ENCODE measurements at regions not wholly inside any gene's neighbourhood (a gene's known extent, or its start where the extent isn't known, plus 50 kb on each side); places are given as distances from the start of the nearest gene placed in this dataset.

DNA sequence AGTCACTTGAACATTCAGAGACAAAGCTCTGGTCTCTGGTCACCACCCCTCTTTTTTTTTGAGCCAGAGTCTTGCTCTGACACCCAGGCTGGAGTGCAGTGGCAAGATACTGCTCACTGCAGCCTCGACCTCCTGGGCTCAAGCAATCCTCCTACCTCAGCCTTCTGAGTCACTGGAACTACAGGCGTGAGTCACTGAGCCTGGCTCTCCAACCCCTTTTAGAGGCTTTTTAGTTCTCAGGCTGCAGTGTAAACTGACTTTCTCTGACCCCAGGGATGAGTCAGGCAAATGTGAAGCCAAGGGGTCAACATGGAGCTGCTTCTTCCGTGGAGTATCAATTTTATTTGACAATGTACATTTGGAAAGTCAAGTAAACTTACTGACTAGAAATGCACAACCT is 229.2 kb downstream of the PTTG2 start:
- no peak for DNase-seq

DNA sequence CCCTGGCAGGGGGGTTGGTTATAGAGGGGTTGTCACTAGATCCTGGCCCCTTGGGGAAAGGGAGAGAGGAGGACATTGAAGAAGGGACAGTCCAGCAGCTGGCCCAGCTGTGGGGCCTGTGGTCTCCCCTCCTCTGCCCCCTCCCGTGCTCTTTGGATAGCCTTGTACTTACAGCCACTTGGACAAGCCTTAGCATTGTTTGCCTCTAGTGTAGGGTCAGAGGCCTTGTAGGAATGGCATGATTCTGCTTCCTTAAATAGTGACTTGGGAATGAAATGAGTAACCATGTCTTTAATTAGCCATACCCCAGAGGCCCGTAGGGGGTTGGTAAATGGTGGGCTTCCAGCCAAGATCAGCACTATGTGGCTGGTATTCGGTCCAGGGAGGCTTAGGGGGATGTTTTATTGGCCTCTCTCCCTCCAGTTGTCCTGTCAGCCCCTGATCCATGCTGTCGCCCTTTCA is 230.6 kb downstream of the PTTG2 start:
- DNase-seq = peak in 3 of 14 donors; percentile 44 to 57 (median 46)

DNA sequence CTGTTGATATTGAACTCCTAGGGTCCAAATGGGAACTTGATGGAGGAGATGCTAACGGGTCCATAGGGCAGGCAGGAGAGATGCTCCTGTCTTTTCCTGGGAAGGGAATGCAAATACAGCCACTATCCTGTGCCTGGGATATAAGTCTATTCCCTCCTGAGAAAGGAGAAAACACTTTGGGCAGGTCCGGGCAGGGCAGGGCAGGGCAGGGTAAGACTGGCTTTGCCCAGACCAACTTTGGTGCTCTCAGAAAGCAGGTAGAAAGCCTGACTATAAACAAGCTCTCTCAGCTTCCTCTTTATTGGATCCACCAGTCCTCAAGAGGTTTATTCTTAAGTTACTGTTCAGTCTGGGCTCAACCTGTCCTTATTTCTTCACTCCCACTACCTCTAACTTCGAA is 232.3 kb downstream of the PTTG2 start:
- no peak for DNase-seq

DNA sequence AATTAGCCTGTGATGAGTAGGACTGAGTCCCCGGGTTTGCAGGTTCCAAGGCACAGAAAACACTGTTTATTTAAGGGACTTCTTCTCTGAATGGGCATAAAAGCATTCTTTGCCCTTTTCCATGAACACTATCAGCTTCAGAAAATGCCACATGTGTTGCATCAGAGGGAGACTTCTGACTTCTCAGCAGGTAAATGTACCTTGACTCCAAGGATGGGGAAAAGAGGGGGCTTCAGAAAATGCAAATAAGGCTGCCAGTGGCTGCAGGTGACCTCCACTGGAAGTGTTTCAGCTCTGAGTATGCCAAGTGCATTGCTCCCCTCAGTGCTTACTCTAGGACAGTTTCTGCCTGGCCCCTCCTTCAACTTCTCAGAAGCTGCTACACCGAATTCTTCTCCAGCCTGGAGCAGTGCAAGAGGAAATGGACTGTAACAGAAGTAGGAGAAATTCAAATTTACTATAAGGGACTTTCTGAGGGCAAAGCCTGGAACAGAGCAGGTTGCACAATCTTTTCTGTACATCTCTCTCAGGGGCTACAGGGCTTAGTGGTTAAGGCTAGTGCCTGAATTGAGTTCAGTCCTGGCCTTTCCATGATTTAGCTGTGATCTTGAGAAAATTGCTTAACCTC is 233.2 kb downstream of the PTTG2 start:
- no peak for DNase-seq

DNA sequence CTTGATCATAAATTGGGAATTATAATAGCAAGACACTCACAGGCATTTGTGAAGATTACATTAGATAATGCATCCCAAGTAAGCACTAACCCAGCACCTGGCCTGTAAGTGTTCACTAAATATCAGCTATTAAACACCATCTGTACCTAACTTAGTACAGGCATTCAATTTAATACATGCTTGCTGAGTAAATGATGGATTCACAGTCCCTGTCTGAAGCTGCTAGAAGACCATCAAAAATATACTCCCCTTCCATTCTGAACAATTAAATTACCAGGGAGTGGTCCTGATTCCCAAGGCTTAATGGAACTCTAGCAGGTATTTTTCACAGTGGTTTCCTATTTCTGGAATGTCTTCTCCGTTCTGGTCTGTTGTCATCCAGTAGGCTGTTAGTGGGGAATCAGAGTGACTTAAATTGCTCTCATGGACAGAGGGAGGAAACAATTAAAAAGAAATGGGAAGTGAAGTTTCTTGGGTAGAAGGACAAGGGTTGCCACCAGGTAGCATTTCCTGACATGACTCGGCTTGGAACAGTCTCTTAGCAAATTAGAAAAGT is 233.9 kb downstream of the PTTG2 start:
- DNase-seq = no peak

DNA sequence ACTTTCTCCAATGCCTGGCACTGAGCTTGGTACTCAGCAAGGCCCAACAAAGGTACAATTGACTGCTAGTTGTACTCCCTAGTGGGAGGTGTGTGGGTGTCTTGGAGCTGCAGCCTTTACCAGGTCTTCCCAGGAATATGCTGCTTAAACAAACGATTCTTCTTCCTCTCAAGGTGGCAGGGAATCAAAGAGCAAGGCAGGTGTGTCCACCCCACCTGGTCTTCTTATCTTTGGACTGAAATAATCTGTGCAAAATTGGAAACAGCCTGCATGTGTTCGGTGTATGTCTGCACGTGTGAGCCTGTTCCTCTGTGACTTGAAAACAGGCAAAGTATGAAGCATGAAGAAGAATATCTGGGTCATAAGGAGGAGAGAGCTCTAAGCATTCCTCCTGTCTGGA is 235.3 kb downstream of the PTTG2 start:
- DNase-seq = no peak

DNA sequence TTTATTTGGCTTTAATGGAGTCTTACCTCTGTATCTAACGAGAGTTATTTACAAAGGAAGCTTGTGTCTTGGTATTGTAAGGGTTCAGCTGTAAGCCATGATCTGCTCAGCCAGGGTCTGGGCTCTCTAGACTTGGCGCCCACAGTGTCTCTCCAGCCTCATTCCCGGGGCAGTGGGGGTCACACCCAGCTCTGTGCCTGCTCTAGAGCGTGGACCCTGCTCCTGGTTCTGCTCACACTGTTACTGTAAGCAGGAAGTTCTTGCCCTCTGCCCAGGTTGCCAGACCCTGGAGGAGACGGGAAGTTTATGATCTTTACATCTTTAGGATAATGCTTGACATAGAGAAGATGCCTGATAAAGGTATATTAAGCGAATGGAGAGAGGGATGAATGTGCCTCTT is 235.7 kb downstream of the PTTG2 start:
- DNase-seq = no peak

DNA sequence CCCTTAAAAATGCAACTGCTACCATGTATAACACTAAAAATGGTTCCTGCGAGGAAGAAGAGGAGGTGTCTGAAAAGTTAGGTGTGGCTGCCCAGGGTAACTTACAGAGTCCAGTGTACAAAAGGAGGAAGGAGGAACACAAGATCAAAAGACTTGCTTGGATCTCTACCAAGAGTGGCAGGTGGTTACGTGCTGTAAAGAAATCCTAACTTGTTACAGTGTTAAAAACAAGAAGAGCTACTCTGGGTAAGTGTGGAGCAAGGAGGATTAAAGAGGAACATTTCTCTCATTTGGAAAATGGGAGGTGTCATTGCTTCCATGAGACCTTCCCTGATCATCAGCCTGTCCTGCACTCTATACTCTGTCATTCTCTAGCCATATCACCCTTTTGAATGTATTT is 242.0 kb downstream of the PTTG2 start:
- no peak for DNase-seq

DNA sequence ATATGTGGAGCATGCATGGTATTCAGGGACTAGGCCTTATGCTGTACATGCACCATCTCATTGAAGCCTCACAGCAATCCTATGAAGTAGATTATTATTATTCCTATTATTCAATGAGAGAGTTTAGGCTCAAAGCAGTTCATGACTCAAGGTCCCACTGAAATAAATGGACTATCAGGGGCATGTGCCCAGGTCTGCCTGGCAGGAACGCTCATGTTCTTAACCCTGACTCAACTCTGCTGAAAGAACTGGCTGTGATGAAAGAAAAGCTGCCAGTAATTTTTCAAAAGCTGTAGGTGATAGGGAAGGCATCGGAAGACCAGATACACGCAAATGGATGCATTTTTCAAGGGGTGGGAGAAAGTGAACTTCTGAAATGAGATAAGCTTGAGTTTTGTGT is 243.4 kb downstream of the PTTG2 start:
- DNase-seq = no peak

DNA sequence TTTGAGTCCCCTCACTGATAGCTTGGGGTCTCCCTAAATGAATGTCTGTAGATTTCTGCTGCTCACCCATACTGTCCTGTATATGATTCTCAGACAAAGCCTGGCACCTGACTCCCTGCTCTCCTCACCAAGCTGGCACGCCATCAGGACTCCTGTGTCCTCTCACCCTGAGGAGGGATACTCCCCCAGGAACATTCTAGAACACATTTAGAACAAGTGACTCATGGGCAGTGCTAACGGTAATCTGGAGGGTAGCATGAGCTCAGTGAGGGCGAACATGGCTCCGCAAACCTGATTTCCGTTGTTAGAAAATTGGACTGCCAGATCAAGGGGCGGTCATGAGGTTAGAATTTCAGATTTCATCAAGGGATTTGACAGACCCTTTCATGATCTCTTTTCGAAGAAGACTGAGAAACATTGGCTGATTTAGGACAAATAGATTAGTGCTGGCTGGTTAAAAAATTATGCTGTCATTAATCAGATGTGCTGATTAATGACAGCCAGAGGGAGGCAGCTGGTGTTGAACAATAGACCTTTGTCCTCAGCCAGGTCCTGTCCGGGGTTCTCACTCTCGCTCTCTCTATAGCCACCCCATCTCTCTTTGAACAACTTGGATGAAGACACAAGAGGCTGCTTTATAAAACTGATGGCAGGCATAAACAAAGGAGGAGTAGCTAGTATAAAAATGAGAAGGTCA is 244.3 kb downstream of the PTTG2 start:
- DNase-seq = peak in 4 of 14 donors; percentile 27 to 38 (median 32)

DNA sequence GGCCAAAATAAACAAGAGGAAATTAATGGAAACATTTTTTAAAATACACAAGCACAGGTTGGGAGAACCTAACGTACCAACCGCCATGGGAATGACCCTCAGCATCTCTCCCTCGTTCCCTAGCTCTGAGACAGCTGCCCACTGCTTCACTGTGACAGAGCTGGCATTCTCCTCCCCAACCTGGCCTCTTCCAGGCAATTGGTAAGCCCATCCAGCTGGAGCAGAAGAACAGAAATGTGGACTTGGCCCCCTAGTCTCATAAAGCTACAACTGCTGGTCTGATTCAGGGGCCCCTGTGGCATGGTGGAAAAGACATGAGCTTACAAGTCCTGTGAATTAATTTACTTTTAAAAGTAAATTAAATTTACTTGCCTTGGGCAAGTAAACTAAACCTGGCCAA is 245.1 kb downstream of the PTTG2 start:
- no peak for DNase-seq

DNA sequence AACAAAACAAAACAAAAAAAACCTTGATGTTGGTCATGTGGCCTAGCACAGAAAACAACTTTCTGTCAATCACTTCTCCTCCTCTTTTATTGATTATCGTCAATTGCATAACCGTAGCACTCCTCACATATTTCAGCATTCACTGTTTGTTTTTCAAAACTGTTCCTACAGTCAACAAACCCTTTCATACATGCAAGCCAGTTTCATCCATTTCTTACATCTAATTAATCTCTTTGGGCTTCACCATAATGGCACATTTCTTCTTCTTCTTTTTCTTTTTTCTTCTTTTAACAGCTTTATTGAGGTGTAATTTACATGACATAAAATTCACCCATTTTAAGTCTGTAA is 246.9 kb downstream of the PTTG2 start:
- no peak for DNase-seq

DNA sequence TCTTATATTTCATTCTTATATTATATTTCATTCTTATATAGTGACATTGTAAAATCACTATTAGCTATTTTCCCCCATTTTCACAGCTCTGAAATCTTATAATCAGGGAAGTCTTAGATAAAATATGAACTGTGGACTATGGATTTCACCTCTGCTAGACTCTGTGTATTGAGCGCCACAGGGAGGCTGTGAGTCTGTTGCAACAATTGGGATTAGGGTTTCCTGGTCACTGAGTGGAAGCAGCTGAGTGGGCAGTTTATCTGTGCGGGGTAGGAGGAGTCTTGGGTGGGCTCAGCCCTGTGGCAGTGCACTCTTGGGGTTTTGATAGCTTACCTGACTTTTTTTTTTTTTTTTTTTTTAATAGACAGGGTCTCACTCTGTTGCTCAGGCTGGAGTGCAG is 249.5 kb downstream of the PTTG2 start:
- no peak for DNase-seq

DNA sequence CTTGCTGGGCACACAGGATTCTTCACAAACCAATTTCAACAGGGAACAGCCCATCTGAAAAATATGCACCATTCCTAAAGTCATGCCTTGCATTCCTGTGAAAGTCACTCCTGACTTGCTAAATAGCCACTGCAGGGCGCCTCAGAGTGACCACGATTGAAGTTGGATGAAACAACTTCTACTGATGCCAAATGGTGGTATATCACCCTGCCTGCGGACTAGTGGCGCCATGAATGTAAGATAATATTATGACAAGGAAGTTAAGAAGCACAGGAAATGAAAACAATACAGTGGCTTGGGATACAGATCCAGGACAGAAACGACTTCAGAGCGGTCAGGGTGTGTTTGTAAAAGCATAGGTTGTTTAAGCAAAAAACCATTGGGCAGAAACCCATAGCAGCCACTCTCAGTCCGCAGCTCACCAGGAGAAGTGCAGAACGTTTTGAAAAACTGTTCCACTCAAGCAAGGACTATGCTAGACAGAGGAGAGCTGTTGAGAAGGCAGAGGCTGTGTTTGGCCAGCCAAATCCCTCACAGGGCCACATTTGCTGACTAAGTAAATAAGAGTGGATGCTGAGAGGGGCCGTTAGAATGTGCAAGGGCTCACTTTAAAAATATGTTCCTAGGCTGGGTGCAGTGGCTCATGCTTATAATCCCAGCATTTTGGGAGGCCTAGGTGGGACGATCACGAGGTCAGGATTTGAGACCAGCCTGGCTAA is 250.4 kb downstream of the PTTG2 start:
- DNase-seq = no peak

DNA sequence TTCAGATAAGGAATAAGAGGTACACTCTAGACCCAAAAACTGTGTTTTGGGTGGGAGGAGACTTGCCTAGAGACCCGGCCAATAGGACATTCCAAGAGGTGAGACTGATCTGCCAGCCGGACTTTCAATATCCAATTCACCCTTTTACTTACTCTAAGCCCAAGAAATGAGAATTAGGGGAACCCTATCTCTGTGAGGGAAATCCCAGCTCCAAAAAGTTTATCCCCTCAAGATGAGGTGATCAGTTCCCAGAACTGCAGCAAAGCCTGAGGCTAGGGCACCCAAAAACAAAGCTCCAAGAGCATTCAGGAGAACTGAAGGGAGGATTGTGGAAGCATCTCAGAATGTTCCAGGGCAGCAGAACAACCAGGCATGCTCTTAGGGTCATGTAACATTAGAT is 251.7 kb downstream of the PTTG2 start:
- DNase-seq = no peak

DNA sequence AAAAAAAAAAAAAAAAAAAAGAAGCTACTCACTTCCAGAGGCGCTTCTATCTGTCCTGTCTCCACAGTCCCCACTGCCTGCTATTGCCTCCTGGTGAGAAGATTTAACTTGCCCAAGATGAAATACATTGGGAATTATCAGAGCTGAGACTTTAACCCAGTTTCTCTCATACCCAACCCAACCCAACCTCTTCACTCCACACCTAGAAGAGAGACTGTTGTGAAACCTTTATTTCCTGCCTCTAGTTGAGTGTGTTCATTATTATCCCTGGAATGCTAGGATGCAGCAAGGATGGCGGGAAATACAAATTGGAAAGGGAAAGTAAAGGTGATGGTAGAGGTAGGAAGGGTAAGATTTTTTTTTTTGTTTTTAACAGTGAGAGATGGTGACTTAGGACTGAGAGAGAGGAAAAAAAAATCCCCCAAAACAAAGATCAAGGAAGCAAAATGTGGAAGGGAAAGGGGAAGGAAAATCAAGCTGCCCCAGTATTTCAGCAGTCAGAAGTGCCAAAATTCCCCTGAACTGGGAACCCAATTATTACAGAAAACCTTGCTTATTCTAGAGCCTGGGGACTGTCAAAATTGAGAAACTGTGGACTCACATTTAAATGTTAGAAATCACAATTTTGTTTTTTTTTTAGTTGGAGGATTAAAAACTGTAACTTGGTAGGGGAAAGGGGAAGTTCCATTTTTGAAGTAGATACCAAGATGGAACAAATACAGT is 253.0 kb downstream of the PTTG2 start:
- DNase-seq = no peak

DNA sequence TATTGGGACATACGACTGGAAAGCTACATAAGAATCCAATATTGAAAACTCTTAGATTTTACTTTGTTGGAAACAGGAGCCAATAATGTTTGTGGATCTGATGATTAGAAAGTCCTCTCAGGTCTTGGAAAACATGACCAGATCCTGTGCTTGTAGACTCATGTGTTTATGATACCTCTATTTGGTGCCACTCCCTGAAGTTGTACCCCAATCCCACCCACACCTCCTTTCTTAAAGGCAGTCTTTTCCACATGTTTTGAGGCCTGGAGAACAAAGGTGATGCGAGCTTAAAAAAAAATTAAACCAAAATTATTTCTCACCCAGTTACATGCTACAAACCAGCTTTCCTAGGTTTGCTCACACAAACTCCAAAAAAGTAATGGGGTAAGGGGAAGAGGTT is 262.7 kb downstream of the PTTG2 start:
- DNase-seq = no peak

DNA sequence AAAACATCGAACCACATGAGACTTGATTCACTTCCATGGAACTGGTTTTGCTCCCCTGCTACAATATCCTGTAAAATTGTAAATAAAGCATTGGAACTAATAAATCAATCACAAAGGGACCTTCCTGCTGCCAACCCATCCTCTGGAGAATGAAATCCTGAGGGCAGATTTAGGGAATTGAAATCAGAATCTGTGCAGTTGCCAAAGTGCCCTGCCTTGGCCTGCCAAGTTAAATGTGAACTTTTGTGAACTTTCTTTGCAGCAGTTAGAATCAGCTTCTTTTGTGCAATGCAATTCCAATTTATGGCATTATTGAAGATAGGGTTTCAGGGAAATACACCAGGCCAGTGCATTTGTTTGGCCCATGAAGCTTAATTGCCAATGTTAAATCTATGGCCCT is 263.1 kb downstream of the PTTG2 start:
- peak in 2 of 14 donors; percentile 51 to 70 for DNase-seq

DNA sequence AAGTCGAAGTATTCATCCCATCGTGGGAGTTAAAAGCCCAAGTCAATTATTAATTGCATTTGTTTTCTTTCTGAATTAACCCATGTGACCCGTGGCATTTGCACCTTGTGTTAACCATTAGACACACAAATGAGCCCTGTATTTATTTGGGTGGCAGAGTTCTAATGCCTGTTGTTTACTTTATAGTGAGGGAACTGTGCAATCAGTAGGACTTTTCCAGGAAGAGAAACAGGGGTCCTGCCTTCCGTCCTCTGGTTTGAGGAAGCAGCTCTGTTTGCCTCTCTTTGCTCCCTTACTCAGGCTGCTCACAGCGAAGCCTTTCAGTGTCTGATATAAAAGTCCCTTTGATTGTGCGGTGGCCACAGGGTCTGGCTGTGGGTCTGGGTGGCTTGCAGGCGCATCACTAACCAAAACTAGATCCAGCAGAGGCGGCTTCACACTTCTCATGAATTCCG is 263.6 kb downstream of the PTTG2 start:
- peak in 12 of 14 donors; percentile 10 to 71 (median 52) for DNase-seq

DNA sequence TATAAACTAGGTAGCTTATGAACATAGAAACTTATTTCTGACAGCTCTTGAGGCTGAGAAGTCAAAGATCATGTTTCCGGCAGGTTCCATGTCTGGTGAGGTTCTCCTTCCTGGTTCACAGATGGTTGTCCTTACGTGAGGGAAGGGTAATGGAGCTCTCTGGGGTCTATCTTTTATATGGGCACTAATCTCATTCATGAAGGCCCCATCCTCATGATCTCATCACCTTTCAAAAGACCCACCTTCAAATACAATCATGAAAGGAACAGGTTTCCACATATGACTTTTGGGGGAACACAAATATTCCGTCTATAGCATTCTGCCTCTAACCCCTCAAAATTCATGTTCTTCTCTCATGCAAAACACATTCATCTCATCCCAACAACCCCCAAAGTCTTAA is 264.7 kb downstream of the PTTG2 start:
- DNase-seq = no peak

DNA sequence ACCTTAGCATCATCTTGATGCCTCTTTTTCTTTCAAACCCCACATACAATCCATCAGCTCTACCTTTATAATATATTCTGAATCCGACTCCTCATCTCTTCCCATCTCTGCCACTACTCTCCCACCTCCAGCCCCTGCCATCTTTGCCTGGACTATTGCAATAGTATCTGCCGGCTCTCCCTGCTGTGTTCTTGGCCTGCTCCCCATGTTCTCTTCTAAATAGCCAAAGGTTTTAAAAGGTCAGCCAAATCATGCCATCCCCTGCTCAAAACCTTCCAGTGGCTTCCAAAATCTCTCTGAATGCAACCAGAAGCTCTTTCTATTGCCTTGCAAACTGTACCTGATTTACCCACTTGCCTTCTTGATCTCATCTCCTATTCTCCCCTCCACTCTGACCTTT is 266.0 kb downstream of the PTTG2 start:
- DNase-seq = no peak

DNA sequence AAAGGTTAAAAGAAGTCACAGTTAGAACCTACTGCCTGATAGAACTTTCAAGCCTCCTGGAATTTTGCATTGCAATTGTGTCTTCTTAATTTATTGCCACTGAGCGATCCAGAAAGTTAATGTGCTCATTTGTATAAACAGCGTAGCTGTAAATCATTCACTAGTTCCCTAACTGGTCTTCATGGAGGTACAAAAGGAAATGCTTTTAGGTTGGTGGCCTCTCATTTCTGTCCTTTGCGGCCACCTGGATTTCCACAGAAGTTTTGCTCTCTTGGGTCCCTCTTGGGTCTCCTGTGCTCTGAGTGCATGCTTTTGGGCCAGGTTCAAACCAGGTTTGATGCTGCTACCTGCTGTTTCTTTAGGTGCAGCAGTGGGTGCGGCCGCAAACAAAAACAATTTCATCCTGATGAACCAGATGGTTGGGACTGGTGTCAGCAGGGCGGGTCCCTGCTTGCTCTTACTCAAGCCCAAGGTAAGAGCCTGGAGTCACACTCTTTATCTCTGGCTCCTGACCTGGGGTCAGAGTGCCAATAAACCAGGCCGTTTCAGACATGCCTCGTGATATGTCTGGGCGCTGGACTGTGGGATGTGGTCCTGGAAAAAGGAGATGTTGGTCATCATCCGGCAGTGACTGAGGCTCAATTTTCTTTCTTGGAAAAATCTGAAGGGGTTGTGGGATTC is 270.1 kb downstream of the PTTG2 start:
- DNase-seq = no peak
